Gastrocnemius medialis (tissue), 4 donors: ENCODE measurements at regions not wholly inside any gene's neighbourhood (a gene's known extent, or its start where the extent isn't known, plus 50 kb on each side); places are given as distances from the start of the nearest gene placed in this dataset.

ENCODE experiments used
- ATAC-seq, 2 donors: fragments of 150-250 bp; one replicate each; pipeline ENCODE4 v1.9.1; 2016
- DNase-seq, 2 donors: peaks; one replicate each; pipeline ENCODE4 v3.0.0-alpha.2; 2019
- H3K27ac ChIP-seq, 4 donors: fragments of 200-600 bp; sonication (generic); 1 replicate in 1 of 4; 2 replicates in 3 of 4; pipeline ENCODE4 v1.5.1; 2016 to 2018; ENCODE audit warnings: mild to moderate bottlenecking in 2 of 4, moderate library complexity in 1 of 4
- H3K27me3 ChIP-seq, 3 donors: fragments of 200-600 bp; sonication (generic) in 2 of 3; 1 replicate in 1 of 3; 2 replicates in 2 of 3; pipeline versions ENCODE4 v1.5.1 to v1.6.0; 2016 to 2019; ENCODE audit warnings: mild to moderate bottlenecking in 1 of 3, moderate library complexity in 1 of 3
- H3K36me3 ChIP-seq, 2 donors: fragments of 200-600 bp; sonication (generic) in 1 of 2; one replicate each; pipeline ENCODE4 v1.5.1; 2017 to 2018
- H3K4me1 ChIP-seq, 2 donors: fragments of 200-600 bp; sonication (generic) in 1 of 2; one replicate each; pipeline ENCODE4 v1.5.1; 2016 to 2017; ENCODE audit warnings: mild to moderate bottlenecking in 2 of 2
- H3K4me3 ChIP-seq, 4 donors: fragments of 200-600 bp; sonication (generic) in 3 of 4; 1 replicate in 1 of 4; 2 replicates in 3 of 4; pipeline ENCODE4 v1.5.1; 2016 to 2019; ENCODE audit warnings: mild to moderate bottlenecking in 2 of 4
- H3K9me3 ChIP-seq, 3 donors: fragments of 200-600 bp; sonication (generic) in 2 of 3; 1 replicate in 1 of 3; 2 replicates in 2 of 3; pipeline ENCODE4 v1.5.1; 2016 to 2019
- CTCF ChIP-seq, 5 experiments: fragments of 450-650 bp in 3 of 5; fragments of 200-600 bp in 2 of 5; sonication (generic) in 2 of 5; IDR thresholded peaks in 4 of 5; conservative IDR thresholded peaks in 1 of 5; 1 replicate in 4 of 5; 2 replicates in 1 of 5; pipeline ENCODE4 v1.5.1; 2016 to 2019; ENCODE audit warnings: antibody characterized with exemption in 5 of 5, mild to moderate bottlenecking in 3 of 5, moderate library complexity in 3 of 5
- POLR2A ChIP-seq, 2 donors: fragments of 450-650 bp; IDR thresholded peaks; one replicate each; pipeline ENCODE4 v1.6.1; 2017; ENCODE audit warnings: antibody characterized with exemption in 2 of 2, mild to moderate bottlenecking in 2 of 2, moderate library complexity in 2 of 2
- in situ Hi-C, 4 donors: fragments of 200-750 bp; cut with MboI; loops; one replicate each; pipeline versions ENCODE4 v1.15.0 to v1.8.0; 2017; ENCODE audit warnings: low sequenced_read_pairs in 4 of 4
- intact Hi-C: fragments of 100-400 bp; cut with DNase I; formaldehyde crosslinking; loops from one replicate; pipeline ENCODE4 v1.15.1; 2023; ENCODE audit warnings: low total_unique reads

- Histone ChIP-seq H3K4me3 (no peak overlapping the region), H3K27ac (no peak overlapping the region), H3K4me1 (no peaks in the 10 kb centered on the region), H3K27me3 (no peaks in the 10 kb centered on the region), H3K36me3 (no peaks in the 10 kb centered on the region), H3K9me3 (no peaks in the 10 kb centered on the region)
- intact Hi-C loops (loop anchor here (2.0 kb wide), 1 partner anchor 17 kb away; no protein-coding TSS in a partner anchor), in situ Hi-C loops (loop anchor here in 1 of 4 donors (25.0 kb wide), 1 partner anchor 350 kb away; no protein-coding TSS in a partner anchor)
- no peak for DNase-seq
- ATAC-seq: no peak
- no peak for TF ChIP-seq POLR2A (IDR thresholded peaks at IDR 0.05)
- no peak for TF ChIP-seq CTCF (IDR thresholded peaks at IDR 0.05 in 4 of 5, conservative IDR thresholded peaks at IDR 0.05 in 1 of 5)
Observed at GRCh38 chr3:64387688-64388087, 162.4 kb upstream of the PRICKLE2 start.

GRCh38 chr3:64385277-64385676 is 160.0 kb upstream of the PRICKLE2 start:
- Histone ChIP-seq H3K27ac (no peak overlapping the region), H3K4me3 (no peak overlapping the region), H3K27me3 (no peaks in the 10 kb centered on the region), H3K9me3 (no peaks in the 10 kb centered on the region), H3K36me3 (no peaks in the 10 kb centered on the region), H3K4me1 (no peaks in the 10 kb centered on the region)
- no peak for TF ChIP-seq CTCF (IDR thresholded peaks at IDR 0.05 in 4 of 5, conservative IDR thresholded peaks at IDR 0.05 in 1 of 5)
- TF ChIP-seq POLR2A (IDR thresholded peaks at IDR 0.05): no peak
- no peak for DNase-seq
- in situ Hi-C loops (loop anchor here in 1 of 4 donors (25.0 kb wide), 1 partner anchor 348 kb away; no protein-coding TSS in a partner anchor), intact Hi-C loops (no loop called here)
- ATAC-seq: no peak

- in situ Hi-C loops (loop anchor here in 1 of 4 donors (25.0 kb wide), 1 partner anchor 347 kb away; no protein-coding TSS in a partner anchor), intact Hi-C loops (no loop called here)
- no peaks in the 10 kb centered on the region for H3K27me3 ChIP-seq
- H3K4me3 ChIP-seq: no peak overlapping the region
- DNase-seq (no peak), ATAC-seq (no peak)
- H3K4me1 ChIP-seq: no peaks in the 10 kb centered on the region
- no peaks in the 10 kb centered on the region for H3K9me3 ChIP-seq
- TF ChIP-seq CTCF (IDR thresholded peaks at IDR 0.05 in 4 of 5, conservative IDR thresholded peaks at IDR 0.05 in 1 of 5): no peak
- no peak for TF ChIP-seq POLR2A (IDR thresholded peaks at IDR 0.05)
- no peaks in the 10 kb centered on the region for H3K36me3 ChIP-seq
- no peak overlapping the region for H3K27ac ChIP-seq
Observed at GRCh38 chr3:64384561-64384960, 159.3 kb upstream of the PRICKLE2 start.

GRCh38 chr3:64382153-64382552 is 156.9 kb upstream of the PRICKLE2 start:
- TF ChIP-seq POLR2A (IDR thresholded peaks at IDR 0.05) (no peak), CTCF (IDR thresholded peaks at IDR 0.05 in 4 of 5, conservative IDR thresholded peaks at IDR 0.05 in 1 of 5) (no peak)
- H3K4me3 ChIP-seq: no peak overlapping the region
- intact Hi-C loops: no loop called here
- no peak overlapping the region for H3K27ac ChIP-seq
- H3K27me3 ChIP-seq: no peaks in the 10 kb centered on the region
- DNase-seq (no peak), ATAC-seq (no peak)
- in situ Hi-C loops: loop anchor here in 1 of 4 donors (25.0 kb wide), 1 partner anchor 345 kb away; no protein-coding TSS in a partner anchor
- no peaks in the 10 kb centered on the region for H3K4me1 ChIP-seq
- H3K9me3 ChIP-seq: no peaks in the 10 kb centered on the region
- no peaks in the 10 kb centered on the region for H3K36me3 ChIP-seq

GRCh38 chr3:64381367-64381766 is 156.1 kb upstream of the PRICKLE2 start:
- Histone ChIP-seq H3K4me1 (no peaks in the 10 kb centered on the region), H3K4me3 (no peak overlapping the region), H3K36me3 (no peaks in the 10 kb centered on the region), H3K9me3 (no peaks in the 10 kb centered on the region), H3K27ac (no peak overlapping the region), H3K27me3 (no peaks in the 10 kb centered on the region)
- DNase-seq (no peak), ATAC-seq (no peak)
- in situ Hi-C loops: loop anchor here in 1 of 4 donors (25.0 kb wide), 1 partner anchor 344 kb away; no protein-coding TSS in a partner anchor
- TF ChIP-seq POLR2A (IDR thresholded peaks at IDR 0.05) (no peak), CTCF (IDR thresholded peaks at IDR 0.05 in 4 of 5, conservative IDR thresholded peaks at IDR 0.05 in 1 of 5) (no peak)
- intact Hi-C loops: no loop called here
